ENCODE measurements at regions not wholly inside any gene's neighbourhood (a gene's known extent, or its start where the extent isn't known, plus 50 kb on each side); places are given as distances from the start of the nearest gene placed in this dataset.

GRCh38 chr17:15078570-15078969 is 186.6 kb downstream of the PMP22 start:
- DNase-seq (ENCODE audit: low read depth), result no peak
- no peak for TF ChIP-seq MAX (IDR thresholded peaks at IDR 0.05; ENCODE audit: low read depth, low read length)
- TF ChIP-seq POLR2A (IDR thresholded peaks at IDR 0.05; ENCODE audit: extremely low read depth, insufficient read length), result no peak
- no peak for TF ChIP-seq CTCF (IDR thresholded peaks at IDR 0.05; ENCODE audit: low read depth, low read length)
- no peak for TF ChIP-seq MYC (IDR thresholded peaks at IDR 0.05; ENCODE audit: low read depth, low read length)
- H3K4me3 ChIP-seq (ENCODE audit: low read depth, low read length), result no peak overlapping the region

GRCh38 chr17:15076991-15077663 is 188.0 kb downstream of the PMP22 start:
- no peak for DNase-seq (ENCODE audit: low read depth)
- TF ChIP-seq CTCF (IDR thresholded peaks at IDR 0.05; ENCODE audit: low read depth, low read length), result no peak
- no peak for TF ChIP-seq POLR2A (IDR thresholded peaks at IDR 0.05; ENCODE audit: extremely low read depth, insufficient read length)
- TF ChIP-seq MAX (IDR thresholded peaks at IDR 0.05; ENCODE audit: low read depth, low read length), result no peak
- no peak for TF ChIP-seq MYC (IDR thresholded peaks at IDR 0.05; ENCODE audit: low read depth, low read length)
- H3K4me3 ChIP-seq (ENCODE audit: low read depth, low read length), result no peak overlapping the region

GRCh38 chr17:15051933-15052332 is 213.2 kb downstream of the PMP22 start:
- DNase-seq (ENCODE audit: low read depth), result no peak
- TF ChIP-seq POLR2A (IDR thresholded peaks at IDR 0.05; ENCODE audit: extremely low read depth, insufficient read length) (no peak), CTCF (IDR thresholded peaks at IDR 0.05; ENCODE audit: low read depth, low read length) (no peak), MAX (IDR thresholded peaks at IDR 0.05; ENCODE audit: low read depth, low read length) (no peak), MYC (IDR thresholded peaks at IDR 0.05; ENCODE audit: low read depth, low read length) (no peak)
- H3K4me3 ChIP-seq (ENCODE audit: low read depth, low read length), result no peak overlapping the region

GRCh38 chr17:15049795-15050160 is 215.3 kb downstream of the PMP22 start:
- no peak overlapping the region for H3K4me3 ChIP-seq (ENCODE audit: low read depth, low read length)
- TF ChIP-seq CTCF (IDR thresholded peaks at IDR 0.05; ENCODE audit: low read depth, low read length) (no peak), MAX (IDR thresholded peaks at IDR 0.05; ENCODE audit: low read depth, low read length) (no peak), MYC (IDR thresholded peaks at IDR 0.05; ENCODE audit: low read depth, low read length) (no peak), POLR2A (IDR thresholded peaks at IDR 0.05; ENCODE audit: extremely low read depth, insufficient read length) (no peak)
- no peak for DNase-seq (ENCODE audit: low read depth)

- DNase-seq (ENCODE audit: low read depth), result no peak
- TF ChIP-seq CTCF (IDR thresholded peaks at IDR 0.05; ENCODE audit: low read depth, low read length), result no peak
- TF ChIP-seq MAX (IDR thresholded peaks at IDR 0.05; ENCODE audit: low read depth, low read length), result no peak
- TF ChIP-seq POLR2A (IDR thresholded peaks at IDR 0.05; ENCODE audit: extremely low read depth, insufficient read length), result no peak
- no peak for TF ChIP-seq MYC (IDR thresholded peaks at IDR 0.05; ENCODE audit: low read depth, low read length)
- no peak overlapping the region for H3K4me3 ChIP-seq (ENCODE audit: low read depth, low read length)
Observed at GRCh38 chr17:15048933-15049794, 216.0 kb downstream of the PMP22 start.

Measured in NB4 (cell line).